GM10266 (cell line): ENCODE measurements at regions not wholly inside any gene's neighbourhood (a gene's known extent, or its start where the extent isn't known, plus 50 kb on each side); places are given as distances from the start of the nearest gene placed in this dataset.

Experiments
- DNase-seq: peaks from one replicate; pipeline ENCODE4 v3.0.0; 2012; ENCODE audit errors: extremely low spot score
- TF ChIP-seq, protein P1 (sequence below): IDR thresholded peaks from 2 replicates; pipeline ENCODE4 v1.5.1; 2012; ENCODE audit warnings: mild to moderate bottlenecking, low read depth; ENCODE audit not compliant: control insufficient read depth, insufficient read depth; ENCODE audit errors: missing control alignments

DNA sequence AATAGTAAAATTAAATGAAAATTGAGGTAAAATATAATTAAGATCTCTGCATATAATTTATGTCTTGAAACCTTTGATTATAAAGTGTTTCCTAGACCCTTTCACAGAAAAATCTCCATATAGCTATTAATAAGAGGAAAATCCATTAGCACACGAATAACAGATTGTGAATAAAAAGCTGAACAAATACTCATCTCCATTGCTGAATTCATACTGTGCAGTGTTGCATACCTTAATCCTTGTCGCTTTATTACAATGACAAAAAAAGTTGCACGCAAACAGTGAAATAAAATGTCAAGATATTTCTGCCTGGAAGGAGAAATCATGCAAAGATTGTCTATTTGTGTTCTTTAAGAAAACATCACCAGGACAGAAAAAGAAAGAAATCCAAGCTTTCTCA, 499.1 kb upstream of the TMPRSS15 start:
- DNase-seq: no peak
- TF ChIP-seq, protein P1, sequence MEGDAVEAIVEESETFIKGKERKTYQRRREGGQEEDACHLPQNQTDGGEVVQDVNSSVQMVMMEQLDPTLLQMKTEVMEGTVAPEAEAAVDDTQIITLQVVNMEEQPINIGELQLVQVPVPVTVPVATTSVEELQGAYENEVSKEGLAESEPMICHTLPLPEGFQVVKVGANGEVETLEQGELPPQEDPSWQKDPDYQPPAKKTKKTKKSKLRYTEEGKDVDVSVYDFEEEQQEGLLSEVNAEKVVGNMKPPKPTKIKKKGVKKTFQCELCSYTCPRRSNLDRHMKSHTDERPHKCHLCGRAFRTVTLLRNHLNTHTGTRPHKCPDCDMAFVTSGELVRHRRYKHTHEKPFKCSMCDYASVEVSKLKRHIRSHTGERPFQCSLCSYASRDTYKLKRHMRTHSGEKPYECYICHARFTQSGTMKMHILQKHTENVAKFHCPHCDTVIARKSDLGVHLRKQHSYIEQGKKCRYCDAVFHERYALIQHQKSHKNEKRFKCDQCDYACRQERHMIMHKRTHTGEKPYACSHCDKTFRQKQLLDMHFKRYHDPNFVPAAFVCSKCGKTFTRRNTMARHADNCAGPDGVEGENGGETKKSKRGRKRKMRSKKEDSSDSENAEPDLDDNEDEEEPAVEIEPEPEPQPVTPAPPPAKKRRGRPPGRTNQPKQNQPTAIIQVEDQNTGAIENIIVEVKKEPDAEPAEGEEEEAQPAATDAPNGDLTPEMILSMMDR: no peak

DNA sequence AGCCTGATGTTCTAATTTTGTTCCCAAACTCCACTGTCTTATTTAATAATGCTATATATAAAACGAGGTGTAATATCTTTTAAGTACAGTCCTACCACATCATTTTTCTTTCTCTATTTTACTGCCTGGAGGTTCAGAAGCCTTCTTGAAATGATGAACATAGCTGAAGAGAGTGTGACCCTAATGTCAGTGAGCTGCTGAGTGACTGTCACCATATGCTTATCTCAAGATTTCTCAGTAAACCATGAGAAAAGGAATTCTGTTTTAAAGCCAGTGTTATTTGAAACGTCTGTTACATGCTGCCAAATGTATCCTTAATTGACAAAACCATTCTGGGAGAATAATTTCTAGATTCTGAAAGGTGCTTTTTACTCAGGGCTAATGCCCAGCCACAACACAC, 503.5 kb upstream of the TMPRSS15 start:
- DNase-seq: no peak
- TF ChIP-seq, protein P1: no peak

DNA sequence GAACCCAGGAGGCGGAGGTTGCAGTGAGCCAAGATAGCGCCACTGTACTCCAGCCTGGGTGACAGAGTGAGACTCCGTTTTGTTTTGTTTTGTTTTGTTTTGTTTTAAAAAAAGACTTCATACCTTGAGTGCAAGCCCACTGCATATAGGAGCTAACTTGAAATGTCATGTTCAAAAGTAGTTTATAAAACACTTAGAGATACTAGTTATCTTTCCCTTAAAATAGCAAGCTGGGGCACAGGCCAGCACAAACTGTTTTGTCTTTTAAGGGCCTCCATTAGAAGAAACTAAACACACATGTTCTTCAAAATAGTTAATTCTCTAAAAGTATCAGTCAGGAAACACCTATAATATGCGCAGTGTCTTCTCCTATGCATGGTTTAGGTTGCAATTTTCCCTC, 505.1 kb upstream of the TMPRSS15 start:
- no peak for DNase-seq
- TF ChIP-seq, protein P1: no peak

DNA sequence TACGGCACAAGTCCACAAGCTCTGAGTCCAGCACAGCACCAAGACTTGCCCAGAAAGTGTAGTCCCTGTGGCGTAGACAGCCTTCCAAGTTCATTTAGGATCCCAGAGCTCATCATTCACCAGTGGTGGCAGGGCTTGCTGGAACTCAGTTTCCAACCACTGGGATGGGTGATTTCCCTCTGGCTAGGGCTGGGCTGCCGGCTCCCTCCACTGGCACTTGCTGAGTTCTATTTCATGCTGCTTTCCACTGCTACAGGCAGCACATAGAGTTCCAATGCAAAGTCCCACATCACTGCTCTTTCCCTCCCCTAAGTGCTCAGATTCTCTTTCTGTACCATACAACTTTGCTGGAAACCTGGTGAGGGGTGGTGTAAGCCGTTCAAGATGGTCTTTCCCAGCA, 510.3 kb upstream of the TMPRSS15 start:
- TF ChIP-seq, protein P1: no peak
- no peak for DNase-seq

- TF ChIP-seq, protein P1: no peak
- no peak for DNase-seq
These were observed 511.0 kb upstream of the TMPRSS15 start for GRCh38 chr21:18914570-18914969.

GRCh38 chr21:18917622-18918021, 514.0 kb upstream of the TMPRSS15 start:
- TF ChIP-seq, protein P1: no peak

DNA sequence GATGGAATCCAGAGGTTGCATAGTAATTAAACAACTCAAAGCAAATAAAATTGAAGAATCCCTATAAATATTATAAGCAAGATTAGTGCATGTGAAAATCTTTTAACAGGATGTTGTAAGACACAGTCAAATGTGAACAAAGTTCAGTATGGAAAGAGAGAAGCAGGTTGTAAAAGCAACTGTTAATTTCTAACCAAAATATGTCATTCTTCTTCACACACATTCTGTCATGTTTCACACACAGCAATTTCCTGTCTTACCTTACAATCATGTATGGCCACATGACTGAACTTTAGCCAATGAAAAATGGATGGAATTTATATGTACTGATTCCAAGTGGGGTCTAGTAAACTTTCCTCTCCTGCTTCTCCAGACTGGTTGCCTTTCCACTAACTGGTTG, 527.7 kb upstream of the TMPRSS15 start:
- TF ChIP-seq, protein P1: no peak
- DNase-seq: no peak

More at GRCh38 chr21:18917622-18918021, 514.0 kb upstream of the TMPRSS15 start:
- DNase-seq: no peak

DNA sequence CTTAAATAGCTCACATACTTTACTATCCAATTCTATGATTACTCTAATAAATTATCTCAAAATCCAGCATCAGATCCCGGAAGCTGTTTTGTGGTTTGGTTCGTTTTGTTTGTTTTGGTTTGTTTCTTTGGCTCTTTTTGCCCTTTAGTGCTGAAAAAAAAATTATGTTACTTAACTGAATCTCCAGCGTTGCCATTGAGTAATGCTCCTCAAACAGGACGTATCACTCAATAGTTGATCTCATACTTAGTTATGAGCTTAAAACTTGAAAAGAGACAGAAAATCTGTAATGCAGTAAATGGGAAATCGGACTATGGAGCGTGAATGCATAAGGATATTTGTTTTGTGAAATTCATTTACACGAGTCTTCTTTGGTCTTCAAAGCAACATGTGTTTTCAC, 533.8 kb upstream of the TMPRSS15 start:
- TF ChIP-seq, protein P1: no peak
- DNase-seq: no peak
